ENCODE measurements at regions not wholly inside any gene's neighbourhood (a gene's known extent, or its start where the extent isn't known, plus 50 kb on each side); places are given as distances from the start of the nearest gene placed in this dataset.

DNA sequence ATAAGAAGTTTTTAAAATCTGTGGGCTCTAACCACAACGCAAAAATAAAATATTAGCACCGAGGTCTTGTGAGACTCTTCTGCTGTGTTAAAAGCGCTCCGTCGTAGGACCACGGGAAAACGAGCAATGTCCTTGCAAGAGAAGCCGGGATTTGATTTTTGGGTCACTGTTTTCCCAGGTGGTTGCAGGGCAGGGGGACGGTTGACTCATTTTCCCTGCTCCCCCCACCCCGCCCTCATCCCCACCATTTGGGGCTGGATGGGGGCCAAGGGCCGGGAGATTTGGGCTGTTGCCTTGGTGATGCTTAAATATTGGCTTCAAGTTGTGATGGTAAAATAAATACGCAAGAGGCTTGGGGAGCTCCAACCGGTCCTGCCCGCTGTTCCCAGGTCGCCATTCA, 67.6 kb upstream of the SLC25A33 start (continued):
- TF ChIP-seq ZNF121 (CRISPR knock-in tag; IDR thresholded peaks at IDR 0.05) (no peak), ZNF263 (CRISPR knock-in tag; IDR thresholded peaks at IDR 0.05; ENCODE audit: low read depth) (no peak), PRRX2 (CRISPR knock-in tag; IDR thresholded peaks at IDR 0.05) (no peak)
- TF ChIP-seq, protein P1, sequence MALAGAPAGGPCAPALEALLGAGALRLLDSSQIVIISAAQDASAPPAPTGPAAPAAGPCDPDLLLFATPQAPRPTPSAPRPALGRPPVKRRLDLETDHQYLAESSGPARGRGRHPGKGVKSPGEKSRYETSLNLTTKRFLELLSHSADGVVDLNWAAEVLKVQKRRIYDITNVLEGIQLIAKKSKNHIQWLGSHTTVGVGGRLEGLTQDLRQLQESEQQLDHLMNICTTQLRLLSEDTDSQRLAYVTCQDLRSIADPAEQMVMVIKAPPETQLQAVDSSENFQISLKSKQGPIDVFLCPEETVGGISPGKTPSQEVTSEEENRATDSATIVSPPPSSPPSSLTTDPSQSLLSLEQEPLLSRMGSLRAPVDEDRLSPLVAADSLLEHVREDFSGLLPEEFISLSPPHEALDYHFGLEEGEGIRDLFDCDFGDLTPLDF (CRISPR knock-in tag; IDR thresholded peaks at IDR 0.05), result no peak

DNA sequence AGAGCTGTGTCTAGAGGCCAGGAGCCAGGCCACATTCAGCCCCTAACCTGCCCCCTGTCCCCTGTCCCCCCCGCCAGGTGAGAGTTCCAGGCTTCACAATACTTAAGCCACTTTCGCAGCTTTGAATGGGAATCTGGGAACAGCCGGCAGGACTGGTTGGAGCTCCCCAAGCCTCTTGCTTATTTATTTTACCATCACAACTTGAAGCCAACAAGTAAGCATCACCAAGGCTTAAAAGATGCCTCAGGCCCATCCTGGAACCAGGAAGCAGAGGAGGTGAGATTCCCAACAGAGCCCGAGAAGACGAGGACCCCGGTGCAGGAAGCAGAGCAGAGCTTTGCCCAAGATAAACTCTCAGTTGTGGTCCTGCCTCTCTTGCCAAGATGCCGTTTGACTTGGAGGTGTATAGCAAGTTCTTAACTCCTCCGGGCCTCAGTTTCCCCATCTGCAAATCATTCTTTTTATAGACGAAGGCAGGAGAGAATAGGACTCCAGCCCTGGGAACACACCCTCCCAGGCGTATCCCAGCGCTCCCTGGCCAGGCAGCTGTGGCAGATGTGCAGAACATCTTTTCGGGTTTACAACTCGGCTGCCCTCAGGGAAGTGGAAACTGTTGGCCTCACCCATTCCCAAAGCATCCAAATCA, 66.8 kb upstream of the SLC25A33 start:
- TF ChIP-seq NFE2L1 (CRISPR knock-in tag; IDR thresholded peaks at IDR 0.05), result no peak
- no peak for TF ChIP-seq ZNF396 (CRISPR knock-in tag; IDR thresholded peaks at IDR 0.05; ENCODE audit: borderline replicate concordance)
- TF ChIP-seq, protein P2, sequence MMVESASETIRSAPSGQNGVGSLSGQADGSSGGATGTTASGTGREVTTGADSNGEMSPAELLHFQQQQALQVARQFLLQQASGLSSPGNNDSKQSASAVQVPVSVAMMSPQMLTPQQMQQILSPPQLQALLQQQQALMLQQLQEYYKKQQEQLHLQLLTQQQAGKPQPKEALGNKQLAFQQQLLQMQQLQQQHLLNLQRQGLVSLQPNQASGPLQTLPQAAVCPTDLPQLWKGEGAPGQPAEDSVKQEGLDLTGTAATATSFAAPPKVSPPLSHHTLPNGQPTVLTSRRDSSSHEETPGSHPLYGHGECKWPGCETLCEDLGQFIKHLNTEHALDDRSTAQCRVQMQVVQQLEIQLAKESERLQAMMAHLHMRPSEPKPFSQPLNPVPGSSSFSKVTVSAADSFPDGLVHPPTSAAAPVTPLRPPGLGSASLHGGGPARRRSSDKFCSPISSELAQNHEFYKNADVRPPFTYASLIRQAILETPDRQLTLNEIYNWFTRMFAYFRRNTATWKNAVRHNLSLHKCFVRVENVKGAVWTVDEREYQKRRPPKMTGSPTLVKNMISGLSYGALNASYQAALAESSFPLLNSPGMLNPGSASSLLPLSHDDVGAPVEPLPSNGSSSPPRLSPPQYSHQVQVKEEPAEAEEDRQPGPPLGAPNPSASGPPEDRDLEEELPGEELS (CRISPR knock-in tag; IDR thresholded peaks at IDR 0.05), result no peak
- TF ChIP-seq FOXJ3 (CRISPR knock-in tag; IDR thresholded peaks at IDR 0.05; ENCODE audit: borderline replicate concordance), result no peak
- no peak for TF ChIP-seq FOXP1 (CRISPR knock-in tag; IDR thresholded peaks at IDR 0.05; ENCODE audit: borderline replicate concordance)
- TF ChIP-seq GABPB1 (CRISPR knock-in tag; IDR thresholded peaks at IDR 0.05), result no peak
- TF ChIP-seq TP53 (CRISPR knock-in tag; IDR thresholded peaks at IDR 0.05), result no peak
- TF ChIP-seq JUN (CRISPR knock-in tag; IDR thresholded peaks at IDR 0.05), result no peak
- no peak for TF ChIP-seq ZNF263 (CRISPR knock-in tag; IDR thresholded peaks at IDR 0.05; ENCODE audit: low read depth)
- TF ChIP-seq SMAD4 (CRISPR knock-in tag; IDR thresholded peaks at IDR 0.05), result no peak
- TF ChIP-seq GTF2I (CRISPR knock-in tag; conservative IDR thresholded peaks at IDR 0.05), result no peak
- no peak overlapping the region for H3K4me3 Mint-ChIP-seq
- H3K9me3 Mint-ChIP-seq, result no peaks in the 10 kb centered on the region
- CTCF ChIA-PET, result interaction anchor here (0.9 to 2.3 kb wide), 7 partner anchors 17 to 206 kb away, joined by 3 to 9 read pairs (median 6); no protein-coding TSS in a partner anchor
- no peak for DNase-seq (ENCODE audit: low spot score)
- POLR2A ChIA-PET, result no interaction called here
- H3K36me3 Mint-ChIP-seq, result no peaks in the 10 kb centered on the region
- ATAC-seq, result no peak
- H3K27me3 Mint-ChIP-seq (ENCODE audit: low read depth), result no peaks in the 10 kb centered on the region
- H3K27ac Mint-ChIP-seq, result no peak overlapping the region
- no peaks in the 10 kb centered on the region for H3K4me1 Mint-ChIP-seq

DNA sequence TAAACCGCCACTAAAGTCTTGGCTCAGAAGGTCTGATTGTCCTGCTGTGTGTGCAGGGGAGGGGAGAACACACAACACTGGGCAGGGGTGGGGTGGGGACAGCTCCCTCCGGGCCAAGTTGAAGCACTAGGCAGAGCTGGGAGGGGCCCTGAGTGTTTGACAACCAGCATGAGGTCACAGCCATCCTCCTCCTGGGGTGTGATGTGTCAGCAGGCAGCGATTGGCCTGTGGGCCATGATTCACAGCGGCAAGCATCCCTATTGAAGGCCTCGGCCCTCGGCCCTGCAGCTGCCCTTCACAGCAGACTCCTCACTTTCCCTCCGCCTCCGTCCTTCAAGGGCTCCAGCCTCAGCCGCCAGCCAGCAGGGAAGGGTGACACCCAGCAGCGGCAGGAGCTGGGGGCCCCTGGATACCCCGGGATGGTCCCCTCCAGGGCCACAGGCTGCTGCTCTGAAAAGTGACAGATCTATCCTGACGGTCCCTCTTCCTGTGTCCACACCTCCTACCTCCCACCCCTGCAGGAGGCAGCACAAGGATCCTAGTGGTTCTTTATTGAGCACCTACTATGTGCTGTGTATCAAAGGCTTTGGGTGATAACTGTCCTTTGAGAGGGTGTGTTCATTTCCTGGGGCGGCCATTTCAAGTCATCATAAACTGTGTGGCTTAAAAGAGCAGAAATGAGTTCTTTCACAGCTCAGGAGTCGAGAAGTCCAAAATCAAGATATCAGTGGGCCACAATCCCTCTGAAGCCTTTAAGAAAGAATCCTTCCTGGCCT, 66.0 kb upstream of the SLC25A33 start:
- Mint-ChIP-seq H3K4me1 (no peaks in the 10 kb centered on the region), H3K27me3 (ENCODE audit: low read depth) (no peaks in the 10 kb centered on the region), H3K9me3 (no peaks in the 10 kb centered on the region), H3K4me3 (no peak overlapping the region), H3K27ac (no peak overlapping the region), H3K36me3 (no peaks in the 10 kb centered on the region)
- no peak for DNase-seq (ENCODE audit: low spot score)
- POLR2A ChIA-PET, result no interaction called here
- CTCF ChIA-PET, result interaction anchor here (0.9 to 2.3 kb wide), 7 partner anchors 18 to 206 kb away, joined by 3 to 9 read pairs (median 5); no protein-coding TSS in a partner anchor
- peak; percentile 65 for ATAC-seq
- TF ChIP-seq ZNF423 (CRISPR knock-in tag; IDR thresholded peaks at IDR 0.05), result 0 out of 2 replicates have a peak, but pooled peaks have one; percentile 6
- TF ChIP-seq, protein P3, sequence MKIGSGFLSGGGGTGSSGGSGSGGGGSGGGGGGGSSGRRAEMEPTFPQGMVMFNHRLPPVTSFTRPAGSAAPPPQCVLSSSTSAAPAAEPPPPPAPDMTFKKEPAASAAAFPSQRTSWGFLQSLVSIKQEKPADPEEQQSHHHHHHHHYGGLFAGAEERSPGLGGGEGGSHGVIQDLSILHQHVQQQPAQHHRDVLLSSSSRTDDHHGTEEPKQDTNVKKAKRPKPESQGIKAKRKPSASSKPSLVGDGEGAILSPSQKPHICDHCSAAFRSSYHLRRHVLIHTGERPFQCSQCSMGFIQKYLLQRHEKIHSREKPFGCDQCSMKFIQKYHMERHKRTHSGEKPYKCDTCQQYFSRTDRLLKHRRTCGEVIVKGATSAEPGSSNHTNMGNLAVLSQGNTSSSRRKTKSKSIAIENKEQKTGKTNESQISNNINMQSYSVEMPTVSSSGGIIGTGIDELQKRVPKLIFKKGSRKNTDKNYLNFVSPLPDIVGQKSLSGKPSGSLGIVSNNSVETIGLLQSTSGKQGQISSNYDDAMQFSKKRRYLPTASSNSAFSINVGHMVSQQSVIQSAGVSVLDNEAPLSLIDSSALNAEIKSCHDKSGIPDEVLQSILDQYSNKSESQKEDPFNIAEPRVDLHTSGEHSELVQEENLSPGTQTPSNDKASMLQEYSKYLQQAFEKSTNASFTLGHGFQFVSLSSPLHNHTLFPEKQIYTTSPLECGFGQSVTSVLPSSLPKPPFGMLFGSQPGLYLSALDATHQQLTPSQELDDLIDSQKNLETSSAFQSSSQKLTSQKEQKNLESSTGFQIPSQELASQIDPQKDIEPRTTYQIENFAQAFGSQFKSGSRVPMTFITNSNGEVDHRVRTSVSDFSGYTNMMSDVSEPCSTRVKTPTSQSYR (CRISPR knock-in tag; IDR thresholded peaks at IDR 0.05), result no peak

All from WTC11 (cell line).